Endothelial cell of umbilical vein (primary cell): ENCODE measurements at regions not wholly inside any gene's neighbourhood (a gene's known extent, or its start where the extent isn't known, plus 50 kb on each side); places are given as distances from the start of the nearest gene placed in this dataset.

ENCODE experiments used
- BruUV-seq: library from RNA; stranded (reverse); fragments of 400-500 nt; replicated peaks from 2 replicates; lab custom pipeline; 2021; lab: Mats Ljungman, UMichigan
- CTCF ChIA-PET: fragments of 300-600, 350-600 bp; sonication (Branson Sonifier 250); formaldehyde crosslinking; loops from one replicate; lab custom pipeline; 2021; ENCODE audit warnings: antibody characterized with exemption, inconsistent platforms; lab: Charles Lee
- POLR2A ChIA-PET: fragments of 300-600, 350-600 bp; sonication (Branson Sonifier 250); formaldehyde crosslinking; loops from one replicate; lab custom pipeline; 2021; ENCODE audit warnings: antibody characterized with exemption, inconsistent platforms; lab: Charles Lee
- DNase-seq: peaks from one replicate; pipeline ENCODE4 v3.0.0-alpha.2; 2011; ENCODE audit warnings: low read depth, low spot score
- FAIRE-seq: peaks from 2 replicates; lab custom pipeline; 2011; peaks lifted over from hg19 to GRCh38; lab: Jason Lieb, UNC
- H2AFZ ChIP-seq: 2 replicates; pipeline ENCODE4 v1.6.0; 2012; ENCODE audit warnings: low read depth, low read length, control low read depth, inconsistent platforms
- H3K27ac ChIP-seq: 2 replicates; pipeline ENCODE4 v1.5.1; 2011; ENCODE audit warnings: low read depth, mild to moderate bottlenecking, control low read depth, low read length, moderate library complexity; ENCODE audit not compliant: insufficient read depth
- H3K27me3 ChIP-seq, 2 experiments: 2 replicates each; pipeline versions ENCODE4 v1.6.0 to v1.6.1; 2011; ENCODE audit warnings: low read length in 2 of 2, mixed read lengths in 1 of 2; ENCODE audit not compliant: control insufficient read depth in 2 of 2, insufficient read depth in 2 of 2
- H3K36me3 ChIP-seq, 2 experiments: 2 replicates in 1 of 2; 3 replicates in 1 of 2; pipeline ENCODE4 v1.5.1; 2011; ENCODE audit warnings: low read length in 2 of 2, mild to moderate bottlenecking in 1 of 2, moderate library complexity in 1 of 2; ENCODE audit not compliant: control insufficient read depth in 2 of 2, insufficient read depth in 2 of 2; ENCODE audit errors: extremely low read depth in 1 of 2
- H3K4me1 ChIP-seq: 3 replicates; pipeline ENCODE4 v1.5.1; 2011; ENCODE audit warnings: mild to moderate bottlenecking, low read length; ENCODE audit not compliant: control insufficient read depth, insufficient read depth; ENCODE audit errors: extremely low read depth
- H3K4me2 ChIP-seq: 2 replicates; pipeline ENCODE4 v1.6.1; 2011; ENCODE audit warnings: low read length, control low read depth, mixed read lengths; ENCODE audit not compliant: insufficient read depth
- H3K4me3 ChIP-seq, 3 experiments: fragments of 200-600 bp in 1 of 3; sonication (generic), shearing (Covaris generic) in 1 of 3; replicated peaks in 1 of 3; 2 replicates each; pipeline ENCODE4 v1.5.1; 2011 to 2016; ENCODE audit warnings: control low read depth in 3 of 3, low read length in 3 of 3, mild to moderate bottlenecking in 2 of 3, inconsistent platforms in 1 of 3, low read depth in 1 of 3, moderate library complexity in 1 of 3; ENCODE audit not compliant: insufficient read depth in 1 of 3
- H3K79me2 ChIP-seq: 2 replicates; pipeline ENCODE4 v1.6.0; 2012; ENCODE audit warnings: low read length, inconsistent platforms; ENCODE audit not compliant: control insufficient read depth, insufficient read depth
- H3K9ac ChIP-seq: replicated peaks from 2 replicates; pipeline ENCODE3; 2011; ENCODE audit warnings: low read length, control low read depth; ENCODE audit not compliant: insufficient read depth; ENCODE audit errors: extremely low read depth
- H3K9me1 ChIP-seq: replicated peaks from 3 replicates; pipeline ENCODE4 v1.6.0; 2011; ENCODE audit warnings: mild to moderate bottlenecking, low read length; ENCODE audit not compliant: control insufficient read depth, insufficient read depth; ENCODE audit errors: extremely low read depth
- H3K9me3 ChIP-seq: replicated peaks from 2 replicates; pipeline ENCODE4 v1.5.1; 2012; ENCODE audit warnings: low read length, inconsistent platforms; ENCODE audit not compliant: control insufficient read depth, insufficient read depth
- H4K20me1 ChIP-seq: replicated peaks from 2 replicates; pipeline ENCODE3; 2011; ENCODE audit warnings: mild to moderate bottlenecking, low read length; ENCODE audit not compliant: control insufficient read depth, insufficient read depth; ENCODE audit errors: extremely low read depth
- EZH2 ChIP-seq: IDR thresholded peaks from 2 replicates; pipeline ENCODE4 v1.6.1; 2012; ENCODE audit warnings: borderline replicate concordance, low read depth, mild to moderate bottlenecking, moderate library complexity, low read length, inconsistent platforms; ENCODE audit not compliant: severe bottlenecking
- FOS ChIP-seq: IDR thresholded peaks from 2 replicates; pipeline ENCODE4 v1.6.1; 2011; ENCODE audit warnings: mild to moderate bottlenecking, low read length, moderate library complexity, borderline replicate concordance; ENCODE audit not compliant: insufficient read depth
- GATA2 ChIP-seq: IDR thresholded peaks from 2 replicates; pipeline ENCODE4 v1.7.0; 2011; ENCODE audit warnings: low read depth, mild to moderate bottlenecking, moderate library complexity, mixed read lengths, low read length; ENCODE audit not compliant: insufficient read length, insufficient read depth
- MYC ChIP-seq: IDR thresholded peaks from one replicate; pipeline ENCODE4 v1.6.1; 2011; ENCODE audit warnings: mild to moderate bottlenecking, low read depth, low read length
- POLR2A ChIP-seq: IDR thresholded peaks from 2 replicates; pipeline ENCODE4 v1.6.1; 2012; ENCODE audit warnings: low read depth, mild to moderate bottlenecking, control low read depth, low read length
- POLR2AphosphoS5 ChIP-seq: IDR thresholded peaks from 2 replicates; pipeline ENCODE4 v1.6.1; 2012; ENCODE audit warnings: low read depth, mild to moderate bottlenecking, control low read depth, low read length, moderate library complexity; ENCODE audit not compliant: insufficient read depth
- dilution Hi-C: fragments of 300-500 bp; cut with MboI; formaldehyde crosslinking; loops from one replicate; pipeline ENCODE4 v1.15.0; 2019; ENCODE audit warnings: low sequenced_read_pairs; ENCODE audit not compliant: extremely low pct_ligation_motif_present
- intact Hi-C: fragments of 100-400 bp; cut with micrococcal nuclease; formaldehyde crosslinking; loops from one replicate; pipeline ENCODE4 v1.10.0; 2022
- TF ChIP-seq, protein P1 (sequence below): IDR thresholded peaks from 2 replicates; pipeline ENCODE4 v1.6.1; 2011; ENCODE audit not compliant: insufficient read depth, insufficient read length
- TF ChIP-seq, protein P2 (sequence below), 2 donors: IDR thresholded peaks; 1 replicate in 1 of 2; 2 replicates in 1 of 2; pipeline ENCODE4 v1.5.1; 2011; ENCODE audit warnings: low read length in 2 of 2, mild to moderate bottlenecking in 2 of 2, moderate library complexity in 2 of 2, control low read depth in 1 of 2, inconsistent platforms in 1 of 2, low read depth in 1 of 2; ENCODE audit not compliant: insufficient read depth in 1 of 2; ENCODE audit errors: extremely low read depth in 1 of 2

DNA sequence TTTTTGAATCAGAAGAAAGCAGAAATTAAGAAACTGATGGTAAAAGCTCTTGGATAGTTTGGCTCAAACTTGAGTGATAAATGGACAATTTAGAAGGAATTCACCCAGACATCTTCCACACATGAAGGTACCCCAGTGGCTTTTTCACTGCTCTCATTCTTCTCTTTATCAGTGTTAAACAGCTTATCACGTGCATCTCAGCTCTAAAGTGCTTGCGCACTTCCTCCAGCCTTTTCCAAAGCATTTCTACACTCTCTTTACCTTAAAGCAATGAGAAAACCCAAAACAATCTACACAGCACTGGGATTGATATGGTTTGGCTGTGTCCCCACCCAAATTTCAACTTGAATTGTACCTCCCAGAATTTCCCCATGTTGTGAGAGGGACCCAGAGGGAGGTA is 509.1 kb upstream of the FAT1 start:
- Histone ChIP-seq H2AFZ (no peak overlapping the region), H3K9me1 (no peaks in the 10 kb centered on the region), H3K9me3 (peaks cover 2% of the 10 kb centered on the region), H4K20me1 (no peaks in the 10 kb centered on the region), H3K4me1 (no peaks in the 10 kb centered on the region), H3K4me2 (no peak overlapping the region), H3K27ac (no peak overlapping the region), H3K4me3 (no peak overlapping the region), H3K36me3 (no peaks in the 10 kb centered on the region), H3K27me3 (no peaks in the 10 kb centered on the region), H3K79me2 (no peaks in the 10 kb centered on the region), H3K9ac (no peak overlapping the region)
- ChIA-PET CTCF (no interaction called here), POLR2A (no interaction called here)
- TF ChIP-seq MYC (no peak), POLR2A (no peak), GATA2 (no peak)
- TF ChIP-seq, protein P1, sequence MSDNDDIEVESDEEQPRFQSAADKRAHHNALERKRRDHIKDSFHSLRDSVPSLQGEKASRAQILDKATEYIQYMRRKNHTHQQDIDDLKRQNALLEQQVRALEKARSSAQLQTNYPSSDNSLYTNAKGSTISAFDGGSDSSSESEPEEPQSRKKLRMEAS: no peak
- TF ChIP-seq, protein P2, sequence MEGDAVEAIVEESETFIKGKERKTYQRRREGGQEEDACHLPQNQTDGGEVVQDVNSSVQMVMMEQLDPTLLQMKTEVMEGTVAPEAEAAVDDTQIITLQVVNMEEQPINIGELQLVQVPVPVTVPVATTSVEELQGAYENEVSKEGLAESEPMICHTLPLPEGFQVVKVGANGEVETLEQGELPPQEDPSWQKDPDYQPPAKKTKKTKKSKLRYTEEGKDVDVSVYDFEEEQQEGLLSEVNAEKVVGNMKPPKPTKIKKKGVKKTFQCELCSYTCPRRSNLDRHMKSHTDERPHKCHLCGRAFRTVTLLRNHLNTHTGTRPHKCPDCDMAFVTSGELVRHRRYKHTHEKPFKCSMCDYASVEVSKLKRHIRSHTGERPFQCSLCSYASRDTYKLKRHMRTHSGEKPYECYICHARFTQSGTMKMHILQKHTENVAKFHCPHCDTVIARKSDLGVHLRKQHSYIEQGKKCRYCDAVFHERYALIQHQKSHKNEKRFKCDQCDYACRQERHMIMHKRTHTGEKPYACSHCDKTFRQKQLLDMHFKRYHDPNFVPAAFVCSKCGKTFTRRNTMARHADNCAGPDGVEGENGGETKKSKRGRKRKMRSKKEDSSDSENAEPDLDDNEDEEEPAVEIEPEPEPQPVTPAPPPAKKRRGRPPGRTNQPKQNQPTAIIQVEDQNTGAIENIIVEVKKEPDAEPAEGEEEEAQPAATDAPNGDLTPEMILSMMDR (IDR thresholded peaks at IDR 0.05; ENCODE audit: extremely low read depth in 1 of 2, insufficient read depth in 1 of 2, low read depth in 1 of 2, low read length in 2 of 2): no peak
- no TSS peak for BruUV-seq
- DNase-seq (no peak), FAIRE-seq (no peak)
- intact Hi-C loops (no loop called here), dilution Hi-C loops (no loop called here)

DNA sequence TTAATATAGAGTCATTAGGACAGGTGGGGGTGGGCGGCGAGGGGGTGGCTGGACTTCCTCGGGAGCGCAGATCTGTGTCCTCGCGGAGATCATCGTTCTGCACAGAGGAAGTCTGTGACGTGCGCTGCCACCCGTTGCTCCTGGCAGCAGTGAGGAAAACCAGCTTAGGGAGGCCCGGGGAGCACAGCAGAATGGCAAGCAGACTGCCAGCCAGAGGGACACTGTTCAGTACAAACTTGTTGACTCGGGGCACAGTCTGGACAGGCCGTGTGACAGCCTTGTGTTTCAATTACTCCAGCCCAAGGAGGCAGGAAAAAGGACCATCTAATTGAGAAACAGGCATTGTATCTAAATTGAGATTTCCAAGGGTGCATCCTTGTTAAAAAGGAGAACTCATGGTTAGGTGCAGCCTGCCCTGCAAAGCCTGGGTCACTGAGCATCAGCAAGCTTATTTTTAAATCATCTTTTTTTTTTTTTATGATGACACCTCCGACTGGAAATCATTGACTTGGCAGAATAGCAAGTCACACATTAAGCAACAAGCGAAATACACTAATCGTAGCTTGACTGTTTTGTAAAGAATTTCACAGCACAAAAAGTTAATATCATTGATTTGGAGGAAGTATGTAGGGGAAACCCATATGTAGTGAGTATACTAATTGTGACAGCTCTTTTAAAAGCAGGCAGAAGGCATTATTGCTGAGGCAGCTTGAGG is 512.0 kb upstream of the FAT1 start:
- H2AFZ ChIP-seq: no peak overlapping the region
- dilution Hi-C loops: no loop called here
- ChIA-PET CTCF (no interaction called here), POLR2A (no interaction called here)
- no peak for FAIRE-seq
- H3K9me1 ChIP-seq: no peaks in the 10 kb centered on the region
- no peaks in the 10 kb centered on the region for H3K27me3 ChIP-seq
- TF ChIP-seq POLR2A (no peak), MYC (no peak), FOS (no peak), POLR2AphosphoS5 (no peak), EZH2 (no peak)
- TF ChIP-seq, protein P1: no peak
- TF ChIP-seq, protein P2 (IDR thresholded peaks at IDR 0.05; ENCODE audit: extremely low read depth in 1 of 2, insufficient read depth in 1 of 2, low read depth in 1 of 2, low read length in 2 of 2): no peak
- H4K20me1 ChIP-seq: no peaks in the 10 kb centered on the region
- no peak overlapping the region for H3K4me3 ChIP-seq
- no peak for DNase-seq
- no peak overlapping the region for H3K9ac ChIP-seq
- no peak overlapping the region for H3K27ac ChIP-seq
- no TSS peak for BruUV-seq
- no peaks in the 10 kb centered on the region for H3K79me2 ChIP-seq
- no peak overlapping the region for H3K4me2 ChIP-seq
- intact Hi-C loops: no loop called here
- no peaks in the 10 kb centered on the region for H3K4me1 ChIP-seq
- no peaks in the 10 kb centered on the region for H3K36me3 ChIP-seq
- H3K9me3 ChIP-seq: peaks cover 4% of the 10 kb centered on the region
